HFF-Myc (cell line): ENCODE measurements at regions not wholly inside any gene's neighbourhood (a gene's known extent, or its start where the extent isn't known, plus 50 kb on each side); places are given as distances from the start of the nearest gene placed in this dataset.

Experiments used
- DNase-seq: peaks from one replicate; pipeline ENCODE4 v3.0.0-alpha.2; 2011; ENCODE audit warnings: low read depth; ENCODE audit errors: extremely low read depth
- H3K4me3 ChIP-seq: replicated peaks from 2 replicates; pipeline ENCODE4 v1.5.1; 2011; ENCODE audit warnings: low read depth, mild to moderate bottlenecking, control low read depth, low read length
- TF ChIP-seq, protein P1 (sequence below): IDR thresholded peaks from 2 replicates; pipeline ENCODE4 v1.5.1; 2012; ENCODE audit warnings: mild to moderate bottlenecking, low read depth, low read length, control low read depth; ENCODE audit errors: missing control alignments

DNA sequence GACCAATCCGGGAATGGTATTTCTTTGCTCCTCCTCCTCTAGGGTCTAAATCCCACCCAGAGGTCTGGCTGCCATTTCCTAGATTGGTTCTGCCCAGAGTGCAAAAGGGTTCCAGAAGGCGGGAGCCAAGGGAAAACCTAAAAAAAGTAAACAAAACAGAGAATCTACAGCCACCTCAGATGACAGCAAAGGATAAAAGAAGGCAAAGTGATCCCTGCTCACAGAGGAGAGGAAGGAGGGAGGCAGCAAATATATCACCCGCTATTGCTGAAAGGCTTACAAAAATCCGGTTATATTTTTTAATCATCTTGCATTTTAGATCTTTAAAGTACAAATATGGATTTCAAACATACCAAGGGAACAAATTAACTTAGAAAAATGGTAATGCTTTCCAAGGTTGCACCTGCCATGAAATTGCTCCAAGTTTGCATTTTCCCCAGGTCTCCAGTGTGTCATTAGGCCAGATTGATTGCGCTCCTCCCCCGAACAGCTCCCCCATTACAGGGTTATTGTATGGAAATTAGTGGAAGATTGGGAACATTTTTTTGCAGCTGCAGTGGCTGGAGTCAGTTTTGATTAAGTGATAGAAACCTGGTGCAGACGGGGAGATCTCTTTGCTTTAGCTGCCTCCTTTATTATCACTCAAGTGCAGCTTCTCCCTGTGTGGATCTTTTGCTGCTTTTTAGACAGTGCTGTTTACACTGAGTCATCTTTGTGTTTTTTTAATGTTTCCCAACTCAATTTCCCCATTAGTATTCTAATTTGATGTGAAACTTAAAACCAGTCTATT, 280.5 kb upstream of the CAMK1G start:
- DNase-seq, result no peak

DNA sequence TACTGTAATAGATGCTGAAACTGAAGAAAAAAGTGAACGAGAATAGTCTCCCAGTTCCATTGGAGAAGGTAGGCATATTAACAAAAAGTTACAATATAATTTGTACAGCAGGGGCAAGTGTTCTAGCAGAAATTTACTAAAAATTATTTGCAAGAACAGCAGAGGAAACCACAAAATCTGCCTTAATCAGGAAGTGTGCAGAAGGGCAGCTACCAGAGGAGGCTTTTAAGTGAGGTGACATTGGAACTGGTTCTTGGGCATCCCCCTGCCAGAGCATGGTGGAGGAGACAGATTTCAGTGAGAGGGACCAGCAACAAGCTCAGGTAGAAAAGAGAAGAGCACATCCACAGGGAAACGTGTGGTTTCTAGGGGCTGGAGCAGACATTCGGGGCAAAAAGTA, 279.3 kb upstream of the CAMK1G start:
- no peak overlapping the region for H3K4me3 ChIP-seq
- TF ChIP-seq, protein P1, sequence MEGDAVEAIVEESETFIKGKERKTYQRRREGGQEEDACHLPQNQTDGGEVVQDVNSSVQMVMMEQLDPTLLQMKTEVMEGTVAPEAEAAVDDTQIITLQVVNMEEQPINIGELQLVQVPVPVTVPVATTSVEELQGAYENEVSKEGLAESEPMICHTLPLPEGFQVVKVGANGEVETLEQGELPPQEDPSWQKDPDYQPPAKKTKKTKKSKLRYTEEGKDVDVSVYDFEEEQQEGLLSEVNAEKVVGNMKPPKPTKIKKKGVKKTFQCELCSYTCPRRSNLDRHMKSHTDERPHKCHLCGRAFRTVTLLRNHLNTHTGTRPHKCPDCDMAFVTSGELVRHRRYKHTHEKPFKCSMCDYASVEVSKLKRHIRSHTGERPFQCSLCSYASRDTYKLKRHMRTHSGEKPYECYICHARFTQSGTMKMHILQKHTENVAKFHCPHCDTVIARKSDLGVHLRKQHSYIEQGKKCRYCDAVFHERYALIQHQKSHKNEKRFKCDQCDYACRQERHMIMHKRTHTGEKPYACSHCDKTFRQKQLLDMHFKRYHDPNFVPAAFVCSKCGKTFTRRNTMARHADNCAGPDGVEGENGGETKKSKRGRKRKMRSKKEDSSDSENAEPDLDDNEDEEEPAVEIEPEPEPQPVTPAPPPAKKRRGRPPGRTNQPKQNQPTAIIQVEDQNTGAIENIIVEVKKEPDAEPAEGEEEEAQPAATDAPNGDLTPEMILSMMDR, result no peak
- DNase-seq, result no peak

More for the DNA sequence above, 280.5 kb upstream of the CAMK1G start:
- no peak overlapping the region for H3K4me3 ChIP-seq
- TF ChIP-seq, protein P1, result no peak

DNA sequence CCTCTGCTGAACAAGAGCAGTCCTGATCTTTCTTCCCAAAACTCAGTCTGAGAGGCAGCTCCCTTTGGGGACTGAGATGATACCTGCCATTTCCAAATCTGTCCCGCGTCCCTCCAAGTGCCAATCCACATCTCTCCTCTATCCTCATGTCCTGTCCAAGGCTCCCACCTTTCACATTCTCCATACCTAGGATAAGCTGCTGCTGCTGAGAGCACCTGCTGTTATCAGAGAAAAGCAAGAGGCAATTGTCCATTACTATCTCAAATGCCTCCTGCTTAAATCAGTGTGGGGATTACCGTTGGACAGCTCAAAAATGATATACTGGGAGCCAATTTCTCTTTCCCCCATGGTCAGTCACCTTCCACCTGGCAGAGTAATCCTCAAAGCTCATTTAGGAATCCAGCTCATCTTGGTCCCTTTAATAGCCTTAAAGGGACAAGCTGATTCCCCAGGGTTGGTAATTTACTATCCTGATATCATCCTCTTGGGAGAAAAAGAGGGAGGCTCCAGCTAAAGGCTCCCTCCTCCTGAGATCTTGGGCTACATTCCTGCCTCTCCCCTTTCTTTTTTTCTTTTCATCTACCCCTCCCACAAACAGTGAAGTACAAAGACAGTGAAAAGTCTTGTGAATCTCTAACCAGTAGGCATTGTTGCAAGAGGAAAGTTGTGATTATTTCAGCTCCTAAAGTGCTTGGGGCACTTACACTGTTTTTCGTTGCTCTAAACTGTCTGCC, 278.1 kb upstream of the CAMK1G start:
- no peak for DNase-seq
- H3K4me3 ChIP-seq, result no peak overlapping the region
- TF ChIP-seq, protein P1, result no peak

DNA sequence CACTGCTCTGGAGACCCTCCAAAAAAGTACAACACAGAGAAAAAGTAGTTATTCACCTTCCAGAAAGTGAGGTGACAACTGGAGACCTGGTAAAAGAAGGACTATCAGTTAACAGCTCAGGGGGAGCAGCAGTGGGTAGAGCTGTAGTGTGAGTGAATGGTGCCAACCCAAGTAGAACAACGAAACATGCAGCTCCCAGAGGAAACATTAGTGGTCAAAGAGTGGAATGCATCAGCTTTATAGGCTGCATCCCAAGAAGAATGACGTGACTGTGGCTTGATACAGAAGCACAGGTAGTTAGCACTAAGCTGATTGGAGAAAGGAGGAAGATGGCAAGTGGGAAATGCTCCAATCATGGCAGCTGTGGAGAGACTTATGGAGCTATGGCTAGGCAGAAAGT, 275.7 kb upstream of the CAMK1G start:
- no peak overlapping the region for H3K4me3 ChIP-seq
- DNase-seq, result no peak
- TF ChIP-seq, protein P1, result no peak

DNA sequence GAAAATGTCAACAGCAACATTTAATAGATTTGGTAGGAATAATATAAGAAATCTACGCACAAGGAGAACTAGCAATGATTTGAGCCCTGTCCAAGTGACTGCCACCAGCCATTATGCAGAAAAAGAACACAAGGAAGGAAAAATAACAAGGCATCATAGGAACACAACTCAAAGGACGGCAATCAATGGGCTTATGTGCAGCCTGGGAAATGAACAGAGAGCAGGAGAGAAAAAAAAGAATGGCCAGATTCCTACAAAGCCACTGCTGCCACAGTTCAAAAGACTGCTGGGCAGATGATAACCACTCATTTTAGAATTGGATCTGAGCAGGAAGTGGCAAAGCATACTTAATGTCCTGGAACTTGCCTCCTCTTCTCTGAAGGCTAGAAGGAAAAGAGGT, 274.3 kb upstream of the CAMK1G start:
- TF ChIP-seq, protein P1, result no peak
- no peak overlapping the region for H3K4me3 ChIP-seq
- no peak for DNase-seq

DNA sequence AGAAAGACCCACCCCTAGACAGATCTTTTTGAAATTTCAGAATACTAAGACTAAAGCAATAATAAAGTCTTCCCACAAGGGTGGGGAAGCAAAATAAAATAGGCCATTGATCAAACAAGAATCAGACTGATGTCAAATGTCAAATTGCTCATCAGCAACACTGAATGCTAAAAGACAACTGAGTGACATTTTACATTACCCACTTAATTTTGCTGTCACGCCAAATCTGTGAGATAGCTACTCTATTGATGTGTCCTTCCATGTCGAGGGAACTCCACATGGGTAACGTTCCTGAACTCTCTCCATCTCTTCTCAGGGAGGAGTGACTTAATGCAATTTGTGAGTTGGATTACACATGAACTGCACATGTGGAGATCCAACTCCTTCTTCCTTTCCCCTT, 271.7 kb upstream of the CAMK1G start:
- no peak overlapping the region for H3K4me3 ChIP-seq
- no peak for DNase-seq
- TF ChIP-seq, protein P1, result no peak
